ENCODE measurements at regions not wholly inside any gene's neighbourhood (a gene's known extent, or its start where the extent isn't known, plus 50 kb on each side); places are given as distances from the start of the nearest gene placed in this dataset.

- Histone ChIP-seq H3K4me1 (ENCODE audit: control insufficient read depth, insufficient read depth, low read length) (peaks cover 12% of the 10 kb centered on the region), H3K36me3 (ENCODE audit: control insufficient read depth, insufficient read depth, low read length) (no peaks in the 10 kb centered on the region), H3K27ac (ENCODE audit: low read depth, low read length) (no peak overlapping the region), H3K27me3 (ENCODE audit: control insufficient read depth, insufficient read depth, low read length) (no peaks in the 10 kb centered on the region), H3K9ac (ENCODE audit: low read depth, low read length) (no peak overlapping the region), H3K9me3 (ENCODE audit: control insufficient read depth, insufficient read depth, low read length) (no peaks in the 10 kb centered on the region), H3K4me3 (ENCODE audit: low read depth, low read length) (no peak overlapping the region)
Observed at GRCh38 chr2:38220164-38220563, 144.2 kb upstream of the CYP1B1 start.

GRCh38 chr2:38218995-38219394 is 143.0 kb upstream of the CYP1B1 start:
- no peak overlapping the region for H3K27ac ChIP-seq (ENCODE audit: low read depth, low read length)
- H3K9me3 ChIP-seq (ENCODE audit: control insufficient read depth, insufficient read depth, low read length) = no peaks in the 10 kb centered on the region
- H3K36me3 ChIP-seq (ENCODE audit: control insufficient read depth, insufficient read depth, low read length) = no peaks in the 10 kb centered on the region
- H3K9ac ChIP-seq (ENCODE audit: low read depth, low read length) = no peak overlapping the region
- no peaks in the 10 kb centered on the region for H3K27me3 ChIP-seq (ENCODE audit: control insufficient read depth, insufficient read depth, low read length)
- H3K4me3 ChIP-seq (ENCODE audit: low read depth, low read length) = no peak overlapping the region
- 0 out of 2 replicates have a peak, but pooled peaks cover under 1% of the 10 kb centered on the region for H3K4me1 ChIP-seq (ENCODE audit: control insufficient read depth, insufficient read depth, low read length)

GRCh38 chr2:38218591-38218991 is 142.6 kb upstream of the CYP1B1 start:
- H3K27me3 ChIP-seq (ENCODE audit: control insufficient read depth, insufficient read depth, low read length) = no peaks in the 10 kb centered on the region

GRCh38 chr2:38217401-38218188 is 141.6 kb upstream of the CYP1B1 start:
- Histone ChIP-seq H3K36me3 (ENCODE audit: control insufficient read depth, insufficient read depth, low read length) (no peaks in the 10 kb centered on the region), H3K9ac (ENCODE audit: low read depth, low read length) (no peak overlapping the region), H3K27me3 (ENCODE audit: control insufficient read depth, insufficient read depth, low read length) (no peaks in the 10 kb centered on the region), H3K4me1 (ENCODE audit: control insufficient read depth, insufficient read depth, low read length) (no peaks in the 10 kb centered on the region), H3K4me3 (ENCODE audit: low read depth, low read length) (no peak overlapping the region), H3K27ac (ENCODE audit: low read depth, low read length) (no peak overlapping the region), H3K9me3 (ENCODE audit: control insufficient read depth, insufficient read depth, low read length) (no peaks in the 10 kb centered on the region)

More at GRCh38 chr2:38218591-38218991, 142.6 kb upstream of the CYP1B1 start:
- Histone ChIP-seq H3K4me3 (ENCODE audit: low read depth, low read length) (no peak overlapping the region), H3K27ac (ENCODE audit: low read depth, low read length) (no peak overlapping the region), H3K9me3 (ENCODE audit: control insufficient read depth, insufficient read depth, low read length) (no peaks in the 10 kb centered on the region), H3K9ac (ENCODE audit: low read depth, low read length) (no peak overlapping the region), H3K36me3 (ENCODE audit: control insufficient read depth, insufficient read depth, low read length) (no peaks in the 10 kb centered on the region), H3K4me1 (ENCODE audit: control insufficient read depth, insufficient read depth, low read length) (no peaks in the 10 kb centered on the region)

GRCh38 chr2:38216886-38217285 is 140.9 kb upstream of the CYP1B1 start:
- no peak overlapping the region for H3K27ac ChIP-seq (ENCODE audit: low read depth, low read length)
- no peaks in the 10 kb centered on the region for H3K27me3 ChIP-seq (ENCODE audit: control insufficient read depth, insufficient read depth, low read length)
- no peaks in the 10 kb centered on the region for H3K9me3 ChIP-seq (ENCODE audit: control insufficient read depth, insufficient read depth, low read length)
- H3K4me3 ChIP-seq (ENCODE audit: low read depth, low read length) = no peak overlapping the region
- H3K9ac ChIP-seq (ENCODE audit: low read depth, low read length) = no peak overlapping the region
- H3K4me1 ChIP-seq (ENCODE audit: control insufficient read depth, insufficient read depth, low read length) = no peaks in the 10 kb centered on the region
- H3K36me3 ChIP-seq (ENCODE audit: control insufficient read depth, insufficient read depth, low read length) = no peaks in the 10 kb centered on the region

GRCh38 chr2:38215993-38216392 is 140.0 kb upstream of the CYP1B1 start:
- H3K9ac ChIP-seq (ENCODE audit: low read depth, low read length) = no peak overlapping the region
- H3K27me3 ChIP-seq (ENCODE audit: control insufficient read depth, insufficient read depth, low read length) = no peaks in the 10 kb centered on the region
- H3K27ac ChIP-seq (ENCODE audit: low read depth, low read length) = no peak overlapping the region
- no peak overlapping the region for H3K4me3 ChIP-seq (ENCODE audit: low read depth, low read length)
- 0 out of 2 replicates have a peak, but pooled peaks cover 3% of the 10 kb centered on the region for H3K4me1 ChIP-seq (ENCODE audit: control insufficient read depth, insufficient read depth, low read length)
- no peaks in the 10 kb centered on the region for H3K36me3 ChIP-seq (ENCODE audit: control insufficient read depth, insufficient read depth, low read length)
- H3K9me3 ChIP-seq (ENCODE audit: control insufficient read depth, insufficient read depth, low read length) = no peaks in the 10 kb centered on the region

GRCh38 chr2:38215522-38215921 is 139.6 kb upstream of the CYP1B1 start:
- H3K27me3 ChIP-seq (ENCODE audit: control insufficient read depth, insufficient read depth, low read length) = no peaks in the 10 kb centered on the region
- no peaks in the 10 kb centered on the region for H3K36me3 ChIP-seq (ENCODE audit: control insufficient read depth, insufficient read depth, low read length)
- H3K4me3 ChIP-seq (ENCODE audit: low read depth, low read length) = no peak overlapping the region
- H3K9ac ChIP-seq (ENCODE audit: low read depth, low read length) = no peak overlapping the region
- H3K4me1 ChIP-seq (ENCODE audit: control insufficient read depth, insufficient read depth, low read length) = 0 out of 2 replicates have a peak, but pooled peaks cover 3% of the 10 kb centered on the region
- no peaks in the 10 kb centered on the region for H3K9me3 ChIP-seq (ENCODE audit: control insufficient read depth, insufficient read depth, low read length)
- H3K27ac ChIP-seq (ENCODE audit: low read depth, low read length) = no peak overlapping the region

GRCh38 chr2:38214209-38214717 is 138.3 kb upstream of the CYP1B1 start:
- Histone ChIP-seq H3K4me1 (ENCODE audit: control insufficient read depth, insufficient read depth, low read length) (0 out of 2 replicates have a peak, but pooled peaks cover 3% of the 10 kb centered on the region), H3K4me3 (ENCODE audit: low read depth, low read length) (no peak overlapping the region), H3K9me3 (ENCODE audit: control insufficient read depth, insufficient read depth, low read length) (no peaks in the 10 kb centered on the region), H3K9ac (ENCODE audit: low read depth, low read length) (no peak overlapping the region), H3K36me3 (ENCODE audit: control insufficient read depth, insufficient read depth, low read length) (no peaks in the 10 kb centered on the region), H3K27me3 (ENCODE audit: control insufficient read depth, insufficient read depth, low read length) (no peaks in the 10 kb centered on the region), H3K27ac (ENCODE audit: low read depth, low read length) (no peak overlapping the region)

- Histone ChIP-seq H3K4me3 (ENCODE audit: low read depth, low read length) (no peak overlapping the region), H3K27me3 (ENCODE audit: control insufficient read depth, insufficient read depth, low read length) (no peaks in the 10 kb centered on the region), H3K27ac (ENCODE audit: low read depth, low read length) (no peak overlapping the region), H3K9ac (ENCODE audit: low read depth, low read length) (no peak overlapping the region), H3K9me3 (ENCODE audit: control insufficient read depth, insufficient read depth, low read length) (no peaks in the 10 kb centered on the region), H3K36me3 (ENCODE audit: control insufficient read depth, insufficient read depth, low read length) (no peaks in the 10 kb centered on the region), H3K4me1 (ENCODE audit: control insufficient read depth, insufficient read depth, low read length) (0 out of 2 replicates have a peak, but pooled peaks cover 3% of the 10 kb centered on the region)
Observed at GRCh38 chr2:38213619-38214167, 137.7 kb upstream of the CYP1B1 start.

GRCh38 chr2:38212312-38212711 is 136.4 kb upstream of the CYP1B1 start:
- Histone ChIP-seq H3K9me3 (ENCODE audit: control insufficient read depth, insufficient read depth, low read length) (0 out of 2 replicates have a peak, but pooled peaks cover 2% of the 10 kb centered on the region), H3K9ac (ENCODE audit: low read depth, low read length) (no peak overlapping the region), H3K4me3 (ENCODE audit: low read depth, low read length) (no peak overlapping the region), H3K27me3 (ENCODE audit: control insufficient read depth, insufficient read depth, low read length) (no peaks in the 10 kb centered on the region), H3K4me1 (ENCODE audit: control insufficient read depth, insufficient read depth, low read length) (0 out of 2 replicates have a peak, but pooled peaks cover 3% of the 10 kb centered on the region), H3K27ac (ENCODE audit: low read depth, low read length) (no peak overlapping the region), H3K36me3 (ENCODE audit: control insufficient read depth, insufficient read depth, low read length) (no peaks in the 10 kb centered on the region)

GRCh38 chr2:38207168-38207567 is 131.2 kb upstream of the CYP1B1 start:
- 0 out of 2 replicates have a peak, but pooled peaks cover 3% of the 10 kb centered on the region for H3K4me1 ChIP-seq (ENCODE audit: control insufficient read depth, insufficient read depth, low read length)
- H3K9me3 ChIP-seq (ENCODE audit: control insufficient read depth, insufficient read depth, low read length) = 0 out of 2 replicates have a peak, but pooled peaks cover 6% of the 10 kb centered on the region
- no peak overlapping the region for H3K27ac ChIP-seq (ENCODE audit: low read depth, low read length)
- no peaks in the 10 kb centered on the region for H3K27me3 ChIP-seq (ENCODE audit: control insufficient read depth, insufficient read depth, low read length)
- H3K36me3 ChIP-seq (ENCODE audit: control insufficient read depth, insufficient read depth, low read length) = no peaks in the 10 kb centered on the region
- H3K9ac ChIP-seq (ENCODE audit: low read depth, low read length) = no peak overlapping the region
- no peak overlapping the region for H3K4me3 ChIP-seq (ENCODE audit: low read depth, low read length)

Data from HUES48 (cell line).